Kidney epithelial cell (primary cell): ENCODE measurements at regions not wholly inside any gene's neighbourhood (a gene's known extent, or its start where the extent isn't known, plus 50 kb on each side); places are given as distances from the start of the nearest gene placed in this dataset.

Experiments used
- DNase-seq: peaks from one replicate; pipeline ENCODE4 v3.0.0-alpha.2; 2010; ENCODE audit warnings: low read depth
- H3K27me3 ChIP-seq: 2 replicates; pipeline ENCODE4 v1.6.0; 2011; ENCODE audit warnings: low read length; ENCODE audit not compliant: control insufficient read depth, insufficient read depth
- H3K36me3 ChIP-seq: 2 replicates; pipeline ENCODE4 v1.5.1; 2011; ENCODE audit warnings: low read length; ENCODE audit not compliant: control insufficient read depth, insufficient read depth
- H3K4me3 ChIP-seq: 2 replicates; pipeline ENCODE4 v1.5.1; 2011; ENCODE audit warnings: low read depth, mild to moderate bottlenecking, control low read depth, low read length
- TF ChIP-seq, protein P1 (sequence below): IDR thresholded peaks from 2 replicates; pipeline ENCODE4 v1.5.1; 2011; ENCODE audit warnings: mild to moderate bottlenecking, moderate library complexity, low read length, control low read depth, inconsistent platforms; ENCODE audit not compliant: insufficient read depth, poor library complexity, severe bottlenecking

DNA sequence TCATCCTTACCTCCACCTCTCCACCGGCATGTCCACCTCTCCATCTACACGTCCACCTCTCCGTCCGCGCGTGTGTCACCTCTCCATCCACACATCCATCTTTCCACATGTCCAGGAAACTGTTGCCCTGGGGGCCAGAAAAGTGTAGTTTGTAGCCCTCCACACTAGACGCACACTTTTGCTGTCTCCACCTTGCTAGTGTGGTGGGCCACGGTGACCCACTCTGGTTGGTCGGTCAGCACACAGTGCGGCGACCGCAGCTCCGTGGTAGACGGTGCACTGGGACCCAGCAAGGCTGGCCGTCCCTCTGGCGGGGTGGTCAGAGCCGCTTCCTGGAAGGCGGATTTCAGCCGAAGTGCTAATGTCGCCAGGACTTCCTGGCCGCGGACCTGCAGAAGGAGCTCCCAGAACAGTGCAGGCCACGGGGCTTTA is 268.6 kb downstream of the DLL1 start:
- Histone ChIP-seq H3K36me3 (no peaks in the 10 kb centered on the region), H3K27me3 (peaks cover 10% of the 10 kb centered on the region), H3K4me3 (no peak overlapping the region)
- no peak for DNase-seq
- TF ChIP-seq, protein P1, sequence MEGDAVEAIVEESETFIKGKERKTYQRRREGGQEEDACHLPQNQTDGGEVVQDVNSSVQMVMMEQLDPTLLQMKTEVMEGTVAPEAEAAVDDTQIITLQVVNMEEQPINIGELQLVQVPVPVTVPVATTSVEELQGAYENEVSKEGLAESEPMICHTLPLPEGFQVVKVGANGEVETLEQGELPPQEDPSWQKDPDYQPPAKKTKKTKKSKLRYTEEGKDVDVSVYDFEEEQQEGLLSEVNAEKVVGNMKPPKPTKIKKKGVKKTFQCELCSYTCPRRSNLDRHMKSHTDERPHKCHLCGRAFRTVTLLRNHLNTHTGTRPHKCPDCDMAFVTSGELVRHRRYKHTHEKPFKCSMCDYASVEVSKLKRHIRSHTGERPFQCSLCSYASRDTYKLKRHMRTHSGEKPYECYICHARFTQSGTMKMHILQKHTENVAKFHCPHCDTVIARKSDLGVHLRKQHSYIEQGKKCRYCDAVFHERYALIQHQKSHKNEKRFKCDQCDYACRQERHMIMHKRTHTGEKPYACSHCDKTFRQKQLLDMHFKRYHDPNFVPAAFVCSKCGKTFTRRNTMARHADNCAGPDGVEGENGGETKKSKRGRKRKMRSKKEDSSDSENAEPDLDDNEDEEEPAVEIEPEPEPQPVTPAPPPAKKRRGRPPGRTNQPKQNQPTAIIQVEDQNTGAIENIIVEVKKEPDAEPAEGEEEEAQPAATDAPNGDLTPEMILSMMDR: no peak

DNA sequence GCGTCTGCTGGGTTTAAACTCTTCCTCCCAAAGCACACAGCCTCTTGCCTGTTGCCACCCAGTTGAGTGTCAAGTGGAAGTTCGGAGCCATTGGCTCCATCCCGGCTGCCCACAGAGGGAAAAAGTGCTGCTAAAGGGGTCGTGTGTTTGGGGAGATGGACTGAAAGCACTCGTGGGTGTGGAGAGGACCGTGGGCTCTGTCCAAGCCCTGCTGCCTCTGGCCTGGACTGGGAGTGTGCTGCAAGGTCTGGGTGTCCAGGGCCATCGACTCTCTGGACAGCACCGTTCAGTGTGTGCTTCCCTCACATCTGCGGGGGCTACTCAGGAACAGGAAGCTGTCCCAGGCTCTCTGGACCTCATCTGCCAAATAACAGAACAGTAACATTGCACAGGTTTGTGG is 269.3 kb downstream of the DLL1 start:
- Histone ChIP-seq H3K27me3 (peaks cover 10% of the 10 kb centered on the region), H3K4me3 (no peak overlapping the region), H3K36me3 (no peaks in the 10 kb centered on the region)
- no peak for DNase-seq
- TF ChIP-seq, protein P1: no peak

DNA sequence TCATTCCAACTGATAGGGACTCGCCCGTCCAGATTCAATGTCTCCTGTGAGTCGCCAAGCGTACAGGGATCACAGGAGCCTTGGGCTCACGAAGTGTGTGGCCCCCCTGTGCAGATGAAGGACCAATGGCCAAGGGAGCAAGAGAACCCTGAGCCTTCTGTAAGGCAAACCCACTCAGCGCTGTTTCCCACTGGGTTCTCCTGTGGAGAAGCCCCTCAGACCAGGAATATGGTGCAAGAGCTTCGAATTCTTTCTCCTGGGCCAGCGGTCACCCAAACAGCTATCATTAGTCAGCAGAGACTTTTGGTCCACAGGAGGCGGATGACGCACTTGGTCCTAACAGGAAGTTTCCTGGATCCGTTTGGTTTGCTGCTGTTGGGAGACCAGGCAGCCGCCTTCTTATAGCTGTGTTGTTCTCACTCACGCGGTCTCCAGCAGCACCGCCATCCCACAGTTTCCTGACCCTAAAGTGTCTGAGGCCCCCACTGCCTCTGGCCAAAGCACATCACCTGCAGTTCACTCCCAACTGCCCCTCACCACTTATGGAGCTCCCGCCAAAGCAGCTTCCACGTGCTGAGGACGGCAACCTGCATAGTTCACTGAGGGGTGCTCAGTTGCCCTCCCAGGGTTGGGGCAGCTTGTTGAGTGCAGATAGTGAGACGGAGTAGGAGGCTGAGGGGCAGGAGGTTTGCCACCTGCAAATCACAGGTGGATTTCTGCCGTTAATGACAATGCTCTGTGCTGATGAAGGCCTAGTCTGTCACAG is 268.6 kb downstream of the ERMARD start:
- H3K4me3 ChIP-seq: no peak overlapping the region
- no peak for DNase-seq
- H3K27me3 ChIP-seq: peaks cover 8% of the 10 kb centered on the region
- TF ChIP-seq, protein P1: no peak
- H3K36me3 ChIP-seq: no peaks in the 10 kb centered on the region

DNA sequence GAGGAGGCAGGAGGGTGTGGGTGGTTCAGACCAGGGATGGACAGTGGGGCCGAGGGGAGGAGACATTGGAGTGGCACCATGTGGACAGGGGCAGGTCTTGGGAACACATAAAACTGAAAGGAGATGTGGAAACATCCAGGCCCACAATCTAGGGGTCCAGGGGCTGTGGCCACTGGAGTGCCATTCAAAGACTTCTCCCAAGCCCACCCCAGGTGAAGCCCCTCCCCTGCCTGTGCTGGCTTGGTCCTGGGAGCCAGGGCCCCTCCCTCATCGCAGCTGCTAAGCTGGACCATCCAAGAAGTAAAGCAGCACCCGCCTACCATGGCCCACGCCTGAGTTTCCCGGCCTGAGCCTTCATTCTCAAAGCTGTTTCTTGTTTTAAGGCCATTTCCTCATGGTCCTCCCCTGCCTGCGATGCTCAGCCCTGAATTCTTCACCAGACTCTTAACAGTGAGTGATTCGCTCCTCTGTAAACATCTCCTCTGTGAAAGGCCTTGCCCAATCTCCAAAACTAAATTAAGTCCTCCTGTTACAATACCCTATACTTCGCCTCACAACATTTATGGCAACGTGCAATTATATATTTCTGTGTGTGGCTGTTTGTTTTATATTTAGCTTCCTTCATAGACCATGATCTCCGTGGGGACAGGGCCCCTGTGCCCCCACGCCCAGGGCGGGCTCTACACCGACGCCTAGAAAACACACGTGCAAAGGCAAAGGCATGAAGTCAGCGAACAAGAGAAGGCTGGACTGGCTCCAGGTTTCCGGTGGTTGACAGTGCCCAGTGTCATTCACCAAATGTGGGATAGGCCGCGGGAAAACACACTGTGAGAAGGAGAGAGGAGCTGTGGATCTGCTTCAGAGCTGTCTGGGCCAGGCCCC is 267.8 kb downstream of the ERMARD start:
- H3K4me3 ChIP-seq: no peak overlapping the region
- TF ChIP-seq, protein P1: no peak
- peaks cover 8% of the 10 kb centered on the region for H3K27me3 ChIP-seq
- no peak for DNase-seq
- H3K36me3 ChIP-seq: no peaks in the 10 kb centered on the region

DNA sequence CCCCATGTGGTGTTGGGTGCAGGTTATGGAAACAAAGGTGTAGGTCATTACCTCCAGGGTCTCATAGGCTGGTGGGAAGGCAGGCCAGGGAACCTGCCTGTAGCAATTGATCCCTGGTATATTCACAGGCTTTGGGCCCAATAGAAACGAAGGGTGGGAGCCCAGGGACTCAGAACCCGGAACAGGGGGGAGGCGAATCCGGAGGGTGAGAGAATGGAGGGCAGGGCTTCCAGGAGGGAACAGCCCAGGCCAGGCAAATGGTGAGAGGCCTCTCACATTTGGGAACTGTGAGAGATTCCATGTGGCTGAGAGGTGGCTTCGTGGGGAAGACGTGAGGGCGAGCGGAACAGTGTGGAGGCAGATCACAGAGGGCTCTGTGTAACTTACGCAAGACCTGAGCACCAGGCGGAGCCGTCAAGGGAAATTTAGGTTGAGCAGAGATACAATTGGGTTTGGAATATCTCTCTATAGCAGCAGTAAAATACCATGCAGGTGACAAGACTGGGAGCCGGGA is 267.1 kb downstream of the ERMARD start:
- Histone ChIP-seq H3K36me3 (no peaks in the 10 kb centered on the region), H3K4me3 (no peak overlapping the region), H3K27me3 (peaks cover 7% of the 10 kb centered on the region)
- TF ChIP-seq, protein P1: no peak
- no peak for DNase-seq
